GM18870 (cell line): ENCODE measurements at regions not wholly inside any gene's neighbourhood (a gene's known extent, or its start where the extent isn't known, plus 50 kb on each side); places are given as distances from the start of the nearest gene placed in this dataset.

ENCODE experiments used
- ATAC-seq: cut with Tn5 transposase; IDR thresholded peaks from one replicate; pipeline ENCODE4 v1.9.1; 2021; ENCODE audit warnings: moderate library complexity; ENCODE audit not compliant: unreplicated experiment

DNA sequence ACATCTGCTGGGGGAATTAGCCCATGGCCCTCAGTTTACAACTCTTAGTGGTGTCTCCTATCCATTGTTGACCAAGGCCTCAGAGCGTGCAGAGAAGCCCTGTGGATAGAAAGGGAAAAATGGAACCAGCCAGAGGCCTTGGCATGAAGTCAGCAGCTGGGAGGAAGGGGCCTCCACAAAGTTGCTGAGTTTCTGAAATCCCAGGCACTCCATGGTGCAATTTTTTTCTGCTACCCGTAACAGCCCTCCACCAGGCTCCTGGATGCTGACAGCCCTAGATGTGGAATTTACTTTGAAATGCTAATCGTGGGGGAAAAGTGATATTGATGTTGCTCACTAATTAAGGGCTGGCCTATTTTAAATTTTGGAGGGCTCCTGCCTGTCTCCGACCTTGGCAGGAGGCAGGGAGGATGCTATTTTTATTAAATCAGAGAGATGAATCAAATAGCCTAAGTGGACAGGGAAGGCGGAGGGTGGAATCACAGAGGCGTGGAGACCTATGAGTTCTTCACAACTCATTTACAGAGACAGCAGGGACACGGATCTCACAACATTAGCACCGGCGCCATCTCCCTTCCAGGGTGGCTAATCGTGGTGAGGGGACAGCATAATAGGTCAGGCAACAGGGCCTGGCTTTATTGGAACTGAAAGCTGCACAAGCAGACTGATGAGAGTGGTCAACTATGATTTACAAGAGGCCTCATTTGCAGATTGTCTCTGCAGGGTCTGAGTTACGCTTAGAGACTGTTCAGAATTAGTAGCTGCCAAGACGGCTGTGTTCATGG, 99.8 kb upstream of the WSCD2 start:
- no peak for ATAC-seq

DNA sequence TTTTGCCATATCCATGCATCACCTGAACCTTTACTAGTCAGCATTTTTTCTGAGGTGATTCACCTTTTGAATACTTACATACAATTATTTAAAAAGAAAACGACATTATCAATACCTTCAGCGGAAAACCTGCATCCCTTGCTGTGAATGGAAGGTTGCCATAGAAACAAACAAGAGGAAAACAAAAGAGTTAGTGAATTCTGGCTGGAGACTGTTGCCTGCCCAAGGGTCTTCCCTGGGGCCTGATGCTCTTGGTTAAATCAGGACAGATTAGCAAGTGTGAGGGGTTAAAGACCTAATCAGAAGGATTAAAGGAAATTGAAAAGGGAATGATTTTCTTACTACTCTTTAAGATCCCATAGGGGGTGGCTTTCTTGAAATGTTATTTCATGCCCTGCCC, 96.0 kb upstream of the WSCD2 start:
- no peak for ATAC-seq

DNA sequence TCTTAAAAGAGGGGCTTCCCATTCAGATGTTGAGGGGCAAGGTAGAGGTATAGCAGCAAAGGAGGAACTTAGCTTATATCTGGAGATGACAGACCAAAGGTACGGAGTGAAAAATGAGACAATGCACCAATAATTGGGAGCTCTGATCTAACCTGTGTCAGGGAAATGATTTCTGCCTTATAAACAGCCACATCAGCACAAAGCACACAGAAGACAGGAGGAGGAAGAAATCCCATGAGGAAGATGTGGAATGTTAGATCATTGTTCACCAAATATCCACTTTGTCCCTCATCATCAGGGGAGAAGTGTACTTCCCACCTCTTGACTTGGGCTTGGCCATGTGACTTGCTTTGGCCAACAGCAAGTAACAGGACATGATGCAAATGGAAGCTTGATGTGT, 93.7 kb upstream of the WSCD2 start:
- ATAC-seq = no peak

DNA sequence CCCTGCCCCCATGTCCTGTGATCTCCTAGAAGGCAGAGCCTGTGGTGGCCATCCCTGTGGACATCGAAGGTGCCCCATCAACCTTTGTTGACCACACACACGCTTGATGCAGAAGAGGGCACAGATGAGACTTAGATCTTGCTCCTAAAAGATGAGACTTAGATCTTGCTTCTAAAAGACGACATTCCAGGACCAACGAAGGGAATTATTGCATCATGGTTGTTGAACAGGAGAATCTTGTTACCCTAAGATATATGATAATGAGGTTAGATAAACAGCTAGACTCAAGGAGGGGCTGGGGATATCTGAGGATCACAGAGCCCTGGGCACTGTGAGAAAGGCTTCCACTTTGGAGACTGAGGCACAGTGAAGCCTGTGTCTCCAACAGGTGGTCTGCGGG, 91.1 kb upstream of the WSCD2 start:
- no peak for ATAC-seq

DNA sequence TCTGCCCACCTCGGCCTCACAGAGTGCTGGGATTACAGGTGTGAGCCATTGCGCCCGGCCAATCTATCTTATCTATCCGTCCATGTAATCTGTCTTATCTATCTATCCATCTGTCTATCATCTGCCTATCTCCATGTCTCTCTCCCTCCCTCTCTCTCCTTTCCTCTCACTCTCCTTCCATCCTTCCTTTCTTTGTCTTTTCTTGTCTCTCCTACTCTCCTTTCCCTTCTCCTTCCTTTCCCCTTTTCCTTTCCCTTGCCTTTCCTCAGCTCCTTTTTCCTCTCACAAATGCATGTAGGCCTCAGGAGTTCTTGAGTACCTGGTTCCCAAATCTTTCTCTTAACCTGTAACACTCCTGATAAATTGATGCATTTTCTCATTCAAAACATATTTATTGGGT, 89.3 kb upstream of the WSCD2 start:
- no peak for ATAC-seq

DNA sequence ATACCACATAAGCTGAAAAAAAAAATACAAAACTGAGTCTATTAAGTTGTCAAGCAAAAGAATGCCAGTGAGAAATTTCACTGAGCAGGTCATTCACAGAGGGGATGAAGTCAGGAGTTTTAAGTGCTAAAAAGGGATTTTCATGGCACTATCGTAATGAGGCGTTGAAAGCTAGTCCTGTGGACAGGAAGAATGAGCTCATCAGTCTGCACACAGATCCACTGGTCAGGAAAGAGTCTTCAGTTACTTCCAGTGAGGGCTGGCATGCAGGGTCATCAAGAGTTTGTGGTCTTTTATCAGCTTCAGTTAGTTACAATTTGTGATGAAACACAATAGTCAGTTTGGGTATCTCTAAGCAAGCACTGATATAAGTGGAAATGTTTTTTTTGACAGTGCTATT, 88.1 kb upstream of the WSCD2 start:
- ATAC-seq = no peak

DNA sequence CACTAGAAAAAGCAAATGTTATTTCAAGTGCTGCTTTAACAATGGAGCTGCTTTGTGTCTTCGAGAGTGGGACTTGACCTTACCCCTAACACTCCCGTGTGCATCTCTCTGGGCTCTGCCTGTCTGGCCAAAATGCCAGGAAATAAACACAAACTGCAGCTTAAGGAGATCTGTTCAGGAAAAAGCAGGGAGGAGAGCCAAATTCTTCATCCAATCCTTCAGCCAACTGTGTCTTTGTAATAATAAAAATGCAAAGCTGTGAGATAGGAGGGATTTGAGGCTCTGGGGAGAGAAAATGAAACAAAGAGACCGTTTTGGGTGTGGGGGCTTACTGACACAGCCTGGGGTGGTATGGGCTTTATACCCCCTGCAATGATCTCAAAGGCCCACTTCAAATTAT, 85.8 kb upstream of the WSCD2 start:
- ATAC-seq = no peak

DNA sequence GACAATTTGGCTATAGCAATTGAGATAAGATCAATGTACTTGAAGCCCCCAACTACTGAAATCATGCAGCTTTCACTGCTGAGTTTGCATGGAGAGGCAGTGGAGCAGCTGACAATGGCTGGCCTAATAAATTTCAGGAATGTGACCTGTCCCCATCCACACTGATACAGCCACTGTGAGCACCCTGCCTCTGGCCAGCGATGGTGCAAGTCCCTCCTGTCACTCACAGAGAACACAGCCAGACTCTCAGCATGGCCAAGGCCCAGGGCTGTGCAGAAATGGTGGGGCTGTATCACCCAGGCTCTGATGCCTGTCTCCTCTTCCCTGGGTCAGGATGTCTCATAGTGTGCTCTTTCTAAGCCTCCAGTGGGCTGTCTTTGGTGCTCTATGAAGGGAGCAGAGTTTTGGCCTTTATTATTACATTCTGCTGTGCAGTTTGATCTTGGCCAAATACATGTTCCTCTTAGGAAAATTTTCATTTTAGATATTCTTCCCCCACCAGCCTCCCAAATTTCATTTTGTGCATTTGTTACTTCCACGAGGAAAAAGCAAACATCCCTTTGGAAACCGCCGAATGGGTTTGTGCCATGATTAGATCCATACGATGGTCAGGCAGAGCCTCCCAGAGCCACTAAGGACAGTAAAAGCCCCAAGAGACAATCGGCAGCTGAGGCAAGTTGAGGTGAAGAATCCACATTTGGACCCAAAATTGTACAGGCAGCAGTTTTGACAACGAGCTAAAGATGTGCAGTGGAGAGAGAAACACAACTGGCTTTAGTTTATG, 85.1 kb upstream of the WSCD2 start:
- ATAC-seq = no peak

DNA sequence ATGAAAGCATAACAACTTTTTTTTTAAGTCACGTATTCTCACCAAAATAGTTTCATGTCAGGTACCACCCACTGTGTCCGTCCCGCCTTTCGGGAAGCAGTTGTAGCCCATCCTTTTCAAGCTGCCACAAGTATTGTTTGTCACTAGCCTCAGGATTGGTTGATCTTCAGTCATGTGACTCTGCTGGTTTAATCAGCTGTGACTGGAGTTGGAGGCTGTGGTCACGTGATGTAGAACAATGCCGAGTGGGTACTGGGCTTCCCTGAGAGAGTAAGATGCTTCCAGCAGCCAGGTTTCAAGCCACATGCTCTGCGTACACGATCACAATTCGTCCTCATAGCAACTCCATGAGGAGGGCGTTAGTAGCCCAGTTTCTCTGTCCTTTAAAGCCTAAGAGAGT, 83.0 kb upstream of the WSCD2 start:
- ATAC-seq = no peak

DNA sequence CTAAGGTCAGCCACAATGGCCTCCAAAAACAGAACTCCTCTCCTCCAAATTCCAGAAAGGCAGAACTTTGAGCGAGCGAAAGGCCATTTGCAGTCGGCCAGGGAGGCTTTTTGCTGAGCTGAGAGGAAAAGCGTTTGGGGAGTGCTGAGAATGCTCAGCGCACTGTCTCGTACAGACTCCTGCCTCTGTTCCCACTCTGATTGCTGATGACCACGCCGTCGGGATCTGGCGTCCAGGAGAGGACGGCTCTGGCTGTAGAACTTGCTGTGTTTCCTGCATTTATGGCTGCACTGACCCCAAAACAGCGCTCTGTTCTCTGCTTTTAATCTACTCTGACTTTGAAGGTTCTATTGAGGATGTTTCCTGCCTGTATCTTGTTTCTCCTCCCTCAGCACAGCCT, 82.4 kb upstream of the WSCD2 start:
- ATAC-seq = no peak

DNA sequence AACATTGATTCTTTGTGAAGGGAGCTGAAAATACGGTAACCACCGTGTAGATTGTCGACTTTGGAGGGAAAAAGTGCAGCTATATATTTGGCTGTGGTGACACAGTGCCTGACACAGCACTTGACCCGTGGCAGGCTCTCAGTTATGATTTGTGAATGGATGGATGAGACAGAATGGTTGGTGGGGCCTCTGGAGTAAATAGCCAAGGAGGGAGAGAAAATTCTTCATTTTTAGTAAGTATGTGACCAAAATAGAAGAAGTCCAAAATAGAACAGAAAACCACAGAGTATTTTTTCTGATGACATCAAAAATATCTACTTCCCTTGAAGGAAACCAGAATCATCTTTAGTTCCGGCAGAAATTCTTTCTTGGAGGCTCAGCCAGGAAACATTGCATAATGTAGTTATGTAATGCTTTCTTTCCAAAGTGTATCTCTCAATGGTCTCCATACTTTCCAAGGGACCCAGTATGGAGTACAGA, 82.0 kb upstream of the WSCD2 start:
- ATAC-seq = no peak

DNA sequence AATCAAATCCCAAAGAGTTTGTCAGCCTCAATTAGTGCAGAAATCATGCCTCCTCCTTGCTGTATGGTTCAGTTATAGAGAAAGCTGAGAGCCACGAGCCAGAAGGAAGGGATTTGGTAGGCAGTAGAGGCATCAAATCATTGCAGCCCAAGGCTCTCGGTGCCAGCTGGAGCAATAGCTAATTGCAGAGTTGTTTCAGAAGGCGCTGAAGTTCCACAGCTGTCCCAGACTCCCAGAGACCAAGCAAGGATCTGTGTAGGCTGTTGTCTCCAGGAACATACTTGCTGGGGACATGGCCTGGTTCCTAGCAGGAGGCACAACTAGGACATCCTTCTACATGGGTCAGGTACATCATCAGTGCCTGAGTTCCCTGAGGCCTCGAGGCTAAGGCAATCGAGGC, 80.4 kb upstream of the WSCD2 start:
- no peak for ATAC-seq

DNA sequence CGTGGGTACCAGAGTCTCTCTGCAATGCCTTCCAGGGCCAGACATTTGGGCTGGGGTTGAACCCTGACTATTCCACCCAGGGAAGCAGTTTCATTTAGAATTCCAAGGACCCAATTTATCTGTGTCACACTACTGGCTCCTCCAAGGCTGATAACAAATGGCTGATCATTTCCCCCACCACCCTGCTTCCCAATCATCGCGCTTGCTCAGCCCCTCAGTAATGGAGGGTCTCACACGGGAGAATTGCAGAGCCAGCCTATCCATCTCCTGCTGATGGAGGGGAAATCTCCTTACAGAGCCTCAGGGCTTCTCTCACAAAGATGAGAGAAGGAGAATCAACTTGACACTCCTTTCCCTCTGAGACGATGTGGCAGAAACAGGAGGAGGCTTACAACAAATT, 78.4 kb upstream of the WSCD2 start:
- no peak for ATAC-seq

DNA sequence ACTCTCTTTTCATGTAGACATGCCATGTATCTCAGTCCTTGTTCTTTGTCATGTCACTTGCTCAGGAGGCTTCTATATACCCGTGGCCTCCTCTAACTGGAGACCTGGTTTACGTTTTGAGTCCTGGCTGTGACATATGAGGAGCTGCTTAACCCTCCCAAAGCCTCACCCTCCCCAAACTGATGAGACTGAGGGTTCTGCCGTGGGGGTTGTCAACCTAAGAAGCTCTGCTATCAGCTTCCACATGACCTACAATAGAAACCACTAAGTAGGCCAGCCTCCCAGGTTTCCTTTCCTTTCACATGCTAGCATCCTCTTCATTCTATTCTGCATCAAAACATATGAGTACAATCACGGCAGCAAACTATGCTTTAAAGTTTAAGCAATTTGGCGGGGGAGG, 76.8 kb upstream of the WSCD2 start:
- no peak for ATAC-seq

DNA sequence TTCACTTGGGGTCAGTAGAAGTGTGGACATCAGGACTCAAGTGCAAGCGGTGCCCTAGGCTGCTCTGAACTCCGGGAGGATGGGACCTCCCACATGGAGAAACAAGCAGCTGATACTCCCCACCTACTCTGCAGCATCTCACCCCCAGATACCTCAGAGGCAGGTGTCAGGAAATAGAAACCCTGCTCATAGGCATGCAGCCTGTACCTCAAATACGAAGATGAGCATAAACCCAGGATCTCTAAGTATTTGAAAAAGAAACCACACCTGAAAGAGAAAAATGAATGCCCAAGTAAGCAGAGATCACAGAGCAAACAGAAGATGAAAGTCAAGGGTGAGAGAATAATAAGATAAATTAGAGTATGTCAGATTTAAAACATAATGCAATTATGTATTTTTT, 75.6 kb upstream of the WSCD2 start:
- no peak for ATAC-seq

DNA sequence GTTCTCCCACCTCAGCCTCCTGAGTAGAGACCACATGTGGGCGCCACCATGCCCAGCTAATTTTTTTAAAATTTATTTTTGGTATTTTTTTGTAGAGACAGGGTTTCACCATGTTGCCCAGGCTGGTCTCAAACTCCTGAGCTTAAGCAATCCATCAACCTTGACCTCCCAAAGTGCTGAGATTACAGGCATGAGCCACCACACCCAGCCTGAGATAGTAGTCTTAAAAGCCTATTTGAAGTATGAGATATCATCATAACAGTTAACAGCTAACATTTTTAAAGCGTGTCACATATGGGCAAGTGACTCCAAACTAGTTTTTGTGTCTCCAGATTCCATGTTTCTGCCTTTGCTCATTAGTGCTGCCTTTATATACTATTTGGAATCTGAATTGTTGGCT, 74.6 kb upstream of the WSCD2 start:
- ATAC-seq = no peak

DNA sequence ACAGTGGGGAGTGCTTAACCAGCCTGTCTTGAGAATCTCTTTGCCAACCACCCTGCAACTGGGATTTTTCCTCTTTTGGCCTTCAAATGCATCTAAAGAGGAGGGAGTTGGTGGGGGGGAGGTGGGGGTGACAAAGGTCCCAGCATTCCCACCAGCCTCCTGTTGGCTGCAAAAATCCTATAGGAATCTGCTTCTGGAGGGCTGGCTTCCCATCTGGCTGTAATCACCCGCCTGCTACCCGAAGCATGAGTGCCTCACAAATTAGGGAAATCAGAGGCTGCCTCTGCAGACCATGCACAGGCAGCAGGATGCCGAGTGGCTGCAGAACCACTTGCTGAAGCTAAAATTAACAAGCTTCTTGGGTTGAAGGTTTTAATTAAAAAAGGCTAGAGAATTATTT, 73.9 kb upstream of the WSCD2 start:
- ATAC-seq = no peak

DNA sequence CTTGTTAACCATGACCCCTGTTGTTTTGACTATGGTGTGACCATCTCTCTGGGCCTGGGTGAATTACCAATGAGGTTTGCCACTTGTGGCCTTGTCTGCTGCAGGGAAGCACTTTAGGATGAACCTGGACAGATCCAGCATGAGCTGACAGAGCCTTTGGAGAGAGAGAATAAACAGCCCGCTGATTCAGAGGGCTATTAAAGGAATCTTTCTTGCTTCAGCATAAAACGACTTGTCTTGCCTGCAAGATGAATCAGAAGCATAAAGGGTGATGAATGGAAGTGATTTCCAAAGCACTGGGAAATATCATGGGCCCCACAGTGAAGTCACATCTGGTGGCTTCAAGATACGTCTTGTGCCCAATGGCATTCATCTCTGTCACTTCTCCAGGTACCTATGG, 69.0 kb upstream of the WSCD2 start:
- ATAC-seq = no peak

DNA sequence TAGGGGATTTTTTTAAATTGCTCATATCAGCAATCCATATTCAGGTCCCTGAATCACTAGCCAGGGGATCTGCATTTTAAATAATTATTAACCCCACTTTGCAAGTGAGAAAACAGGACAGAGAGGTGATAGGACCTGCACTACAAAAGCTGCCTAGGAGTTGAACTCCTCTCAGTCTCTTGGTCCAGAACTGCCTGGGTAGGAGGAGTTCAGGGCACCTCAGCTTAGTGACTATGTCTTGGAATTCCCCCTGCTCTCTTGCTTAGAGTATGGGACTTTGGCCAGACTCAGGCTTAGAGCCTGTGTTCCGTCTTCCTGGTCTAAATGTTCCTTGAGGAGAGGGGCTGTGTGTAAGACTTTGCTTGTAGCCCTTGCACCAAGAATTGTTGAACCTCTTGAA, 68.2 kb upstream of the WSCD2 start:
- ATAC-seq = no peak

DNA sequence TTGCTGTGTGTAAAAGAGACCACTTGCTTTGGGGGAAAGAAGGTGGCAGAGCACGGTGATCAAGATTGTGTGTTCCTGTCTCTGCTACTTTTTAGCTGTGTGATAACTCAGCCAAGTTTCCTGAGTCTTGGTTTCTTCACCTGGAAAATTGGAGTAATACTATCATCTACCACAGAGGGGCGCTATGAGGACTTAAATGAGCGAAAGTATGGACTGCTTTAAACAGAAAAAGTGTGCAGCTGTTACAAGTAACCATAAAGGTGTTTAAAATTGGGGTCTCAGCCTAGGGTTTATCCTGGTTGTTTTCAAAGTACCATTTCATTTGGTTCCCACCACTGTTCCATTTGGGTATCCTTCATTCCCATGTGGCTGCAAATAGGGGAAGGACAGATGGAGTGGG, 65.9 kb upstream of the WSCD2 start:
- no peak for ATAC-seq

DNA sequence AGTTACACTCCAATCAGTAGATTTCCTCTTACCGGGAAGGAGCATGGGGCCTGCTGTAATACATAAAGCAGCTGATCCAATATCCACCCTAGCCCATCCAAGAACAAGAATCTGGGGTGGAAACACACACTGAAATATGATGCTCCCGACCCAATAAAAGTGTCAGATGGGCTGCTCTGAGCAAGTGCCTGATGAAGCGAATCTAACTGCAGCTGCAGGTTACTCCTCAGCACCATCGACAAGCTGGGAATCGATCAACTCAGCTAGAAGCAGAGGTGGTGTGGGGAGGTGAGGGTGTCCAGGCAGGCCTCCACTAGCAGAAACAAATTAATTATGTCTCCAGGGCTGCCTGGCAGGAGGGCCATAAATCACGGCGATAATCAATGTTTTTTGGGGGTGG, 64.0 kb upstream of the WSCD2 start:
- ATAC-seq = no peak
